Activated CD4-positive, alpha-beta T cell treated with anti-CD3 and anti-CD28 coated beads for 36 hours (primary cell): ENCODE measurements at regions not wholly inside any gene's neighbourhood (a gene's known extent, or its start where the extent isn't known, plus 50 kb on each side); places are given as distances from the start of the nearest gene placed in this dataset.
"Not testable (repeated sequence)": the region's sequence is repeated elsewhere in the genome, so short reads cannot be mapped to it uniquely, and the experiment has no call there.

Source experiments
- ATAC-seq: fragments of 200-7000 bp; cut with Tn5 transposase; one replicate; pipeline ENCODE4 v1.10.0; 2021; ENCODE audit warnings: mild to moderate bottlenecking, moderate library complexity
- CTCF ChIA-PET: fragments of 350-600 bp; sonication (Branson Sonifier 250); formaldehyde crosslinking; loops from one replicate; lab custom pipeline; 2021; ENCODE audit warnings: antibody characterized with exemption; lab: Charles Lee
- POLR2A ChIA-PET: fragments of 350-600 bp; sonication (Branson Sonifier 250); formaldehyde crosslinking; loops from one replicate; lab custom pipeline; 2021; ENCODE audit warnings: antibody characterized with exemption, inconsistent platforms; lab: Charles Lee
- DNase-seq: peaks from one replicate; pipeline ENCODE4 v3.0.0-alpha.2; 2020
- H3K27ac Mint-ChIP-seq: one replicate; pipeline ENCODE4 v1.8.0; 2021; ENCODE audit warnings: mixed read lengths
- H3K27me3 Mint-ChIP-seq: one replicate; pipeline ENCODE4 v1.8.0; 2021; ENCODE audit warnings: mixed read lengths
- H3K36me3 Mint-ChIP-seq: one replicate; pipeline ENCODE4 v1.8.0; 2021; ENCODE audit warnings: low read depth, mixed read lengths
- H3K4me1 Mint-ChIP-seq: one replicate; pipeline ENCODE4 v1.8.0; 2021; ENCODE audit warnings: mixed read lengths
- H3K4me3 Mint-ChIP-seq: one replicate; pipeline ENCODE4 v1.8.0; 2021; ENCODE audit warnings: mild to moderate bottlenecking, moderate library complexity, mixed read lengths
- H3K9me3 Mint-ChIP-seq: one replicate; pipeline ENCODE4 v1.8.0; 2021; ENCODE audit warnings: low read depth, mixed read lengths
- intact Hi-C, 2 experiments: fragments of 100-400 bp; cut with DNase I in 1 of 2; cut with micrococcal nuclease in 1 of 2; formaldehyde crosslinking; loops; one replicate each; pipeline versions ENCODE4 v1.14.2 to v1.15.1; 2022 to 2024; cut with DNase I, micrococcal nuclease

GRCh38 chr5:82884821-82885471 lies 192.2 kb downstream of the TMEM167A start:
- no peak for ATAC-seq
- peaks cover 28% of the 10 kb centered on the region for H3K4me1 Mint-ChIP-seq
- CTCF ChIA-PET = interaction anchor here (0.8 kb wide), 1 partner anchor 246 kb away, joined by 3 read pairs; no protein-coding TSS in a partner anchor
- H3K27me3 Mint-ChIP-seq = peaks cover 8% of the 10 kb centered on the region
- POLR2A ChIA-PET = no interaction called here
- DNase-seq = no peak
- H3K36me3 Mint-ChIP-seq = no peaks in the 10 kb centered on the region
- intact Hi-C loops = loop anchor here in 1 of 2 experiments (5.0 kb wide), 1 partner anchor 208 kb away; no protein-coding TSS in a partner anchor
- H3K27ac Mint-ChIP-seq = no peak overlapping the region
- no peak overlapping the region for H3K4me3 Mint-ChIP-seq
- H3K9me3 Mint-ChIP-seq = peaks cover 5% of the 10 kb centered on the region

- DNase-seq = no peak
- no peak for ATAC-seq
- Mint-ChIP-seq H3K27ac (no peak overlapping the region), H3K27me3 (peaks cover 5% of the 10 kb centered on the region), H3K4me3 (no peak overlapping the region), H3K9me3 (peaks cover 20% of the 10 kb centered on the region), H3K36me3 (peaks cover 2% of the 10 kb centered on the region), H3K4me1 (peaks cover 28% of the 10 kb centered on the region)
- POLR2A ChIA-PET = no interaction called here
- intact Hi-C loops = loop anchor here in 1 of 2 experiments (5.0 kb wide), 1 partner anchor 205 kb away; no protein-coding TSS in a partner anchor
- CTCF ChIA-PET = interaction anchor here (0.6 to 1.0 kb wide), 2 partner anchors 19 to 89 kb away, joined by 3 read pairs; no protein-coding TSS in a partner anchor
Measured at GRCh38 chr5:82882316-82882715, 194.9 kb downstream of the TMEM167A start.

- ATAC-seq (peak; percentile 66), DNase-seq (no peak)
- POLR2A ChIA-PET = no interaction called here
- CTCF ChIA-PET = interaction anchor here (0.6 to 1.0 kb wide), 3 partner anchors 18 to 146 kb away, joined by 3 read pairs; no protein-coding TSS in a partner anchor
- H3K4me3 Mint-ChIP-seq = no peak overlapping the region
- H3K36me3 Mint-ChIP-seq = peaks cover 2% of the 10 kb centered on the region
- peaks cover 28% of the 10 kb centered on the region for H3K4me1 Mint-ChIP-seq
- H3K27me3 Mint-ChIP-seq = peaks cover 5% of the 10 kb centered on the region
- H3K27ac Mint-ChIP-seq = peak overlapping the region; percentile 24
- intact Hi-C loops = loop anchor here in 1 of 2 experiments (5.0 kb wide), 1 partner anchor 204 kb away; no protein-coding TSS in a partner anchor
- peaks cover 20% of the 10 kb centered on the region for H3K9me3 Mint-ChIP-seq
Measured at GRCh38 chr5:82881571-82882174, 195.5 kb downstream of the TMEM167A start.

- peaks cover 15% of the 10 kb centered on the region for H3K4me1 Mint-ChIP-seq
- no peak for ATAC-seq
- H3K27me3 Mint-ChIP-seq = no peaks in the 10 kb centered on the region
- H3K27ac Mint-ChIP-seq = no peak overlapping the region
- intact Hi-C loops = no loop called here
- no peak for DNase-seq
- ChIA-PET POLR2A (no interaction called here), CTCF (no interaction called here)
- H3K9me3 Mint-ChIP-seq = peaks cover 20% of the 10 kb centered on the region
- H3K36me3 Mint-ChIP-seq = peaks cover 2% of the 10 kb centered on the region
- no peak overlapping the region for H3K4me3 Mint-ChIP-seq
Measured at GRCh38 chr5:82879089-82879488, 198.1 kb downstream of the TMEM167A start.

- Mint-ChIP-seq H3K9me3 (peaks cover 5% of the 10 kb centered on the region), H3K36me3 (no peaks in the 10 kb centered on the region), H3K27me3 (no peaks in the 10 kb centered on the region), H3K4me1 (no peaks in the 10 kb centered on the region), H3K27ac (no peak overlapping the region), H3K4me3 (no peak overlapping the region)
- CTCF ChIA-PET = no interaction called here
- ATAC-seq (no peak), DNase-seq (no peak)
- POLR2A ChIA-PET = no interaction called here
- intact Hi-C loops = no loop called here
Measured at GRCh38 chr5:82873452-82873851, 203.7 kb downstream of the TMEM167A start.

- H3K4me3 Mint-ChIP-seq, H3K9me3 Mint-ChIP-seq, DNase-seq, H3K27ac Mint-ChIP-seq, H3K4me1 Mint-ChIP-seq, POLR2A ChIA-PET, H3K27me3 Mint-ChIP-seq, CTCF ChIA-PET, ATAC-seq, intact Hi-C loops, H3K36me3 Mint-ChIP-seq: not testable (repeated sequence)
Measured at GRCh38 chr5:82872321-82873288, 204.6 kb downstream of the TMEM167A start.

- no peak for DNase-seq
- Mint-ChIP-seq H3K4me1 (no peaks in the 10 kb centered on the region), H3K9me3 (no peaks in the 10 kb centered on the region), H3K36me3 (no peaks in the 10 kb centered on the region), H3K27me3 (no peaks in the 10 kb centered on the region), H3K4me3 (no peak overlapping the region), H3K27ac (no peak overlapping the region)
- CTCF ChIA-PET = no interaction called here
- intact Hi-C loops = no loop called here
- no peak for ATAC-seq
- POLR2A ChIA-PET = no interaction called here
Measured at GRCh38 chr5:82865625-82866024, 211.6 kb downstream of the TMEM167A start.

GRCh38 chr5:82863266-82863665 lies 213.9 kb downstream of the TMEM167A start:
- H3K27me3 Mint-ChIP-seq = no peaks in the 10 kb centered on the region
- intact Hi-C loops = no loop called here
- no peak overlapping the region for H3K27ac Mint-ChIP-seq
- ATAC-seq (no peak), DNase-seq (no peak)
- H3K36me3 Mint-ChIP-seq = no peaks in the 10 kb centered on the region
- H3K4me3 Mint-ChIP-seq = no peak overlapping the region
- H3K4me1 Mint-ChIP-seq = no peaks in the 10 kb centered on the region
- no peaks in the 10 kb centered on the region for H3K9me3 Mint-ChIP-seq
- CTCF ChIA-PET = interaction anchor here (1.3 kb wide), 1 partner anchor 18 kb away, joined by 3 read pairs; no protein-coding TSS in a partner anchor
- POLR2A ChIA-PET = no interaction called here

GRCh38 chr5:82862711-82863110 lies 214.5 kb downstream of the TMEM167A start:
- CTCF ChIA-PET = interaction anchor here (1.3 kb wide), 1 partner anchor 19 kb away, joined by 3 read pairs; no protein-coding TSS in a partner anchor
- POLR2A ChIA-PET = no interaction called here
- no peaks in the 10 kb centered on the region for H3K36me3 Mint-ChIP-seq
- intact Hi-C loops = no loop called here
- H3K27ac Mint-ChIP-seq = no peak overlapping the region
- ATAC-seq (no peak), DNase-seq (no peak)
- no peaks in the 10 kb centered on the region for H3K27me3 Mint-ChIP-seq
- no peaks in the 10 kb centered on the region for H3K4me1 Mint-ChIP-seq
- no peak overlapping the region for H3K4me3 Mint-ChIP-seq
- no peaks in the 10 kb centered on the region for H3K9me3 Mint-ChIP-seq

GRCh38 chr5:82862261-82862660 lies 214.9 kb downstream of the TMEM167A start:
- Mint-ChIP-seq H3K27ac (no peak overlapping the region), H3K4me1 (no peaks in the 10 kb centered on the region), H3K27me3 (no peaks in the 10 kb centered on the region), H3K36me3 (no peaks in the 10 kb centered on the region), H3K9me3 (no peaks in the 10 kb centered on the region), H3K4me3 (no peak overlapping the region)
- intact Hi-C loops = no loop called here
- ChIA-PET POLR2A (no interaction called here), CTCF (no interaction called here)
- ATAC-seq (no peak), DNase-seq (no peak)

- no peaks in the 10 kb centered on the region for H3K27me3 Mint-ChIP-seq
- DNase-seq (no peak), ATAC-seq (no peak)
- H3K27ac Mint-ChIP-seq = no peak overlapping the region
- ChIA-PET POLR2A (no interaction called here), CTCF (no interaction called here)
- intact Hi-C loops = no loop called here
- H3K4me1 Mint-ChIP-seq = no peaks in the 10 kb centered on the region
- H3K9me3 Mint-ChIP-seq = no peaks in the 10 kb centered on the region
- no peak overlapping the region for H3K4me3 Mint-ChIP-seq
- H3K36me3 Mint-ChIP-seq = no peaks in the 10 kb centered on the region
Measured at GRCh38 chr5:82861701-82862100, 215.5 kb downstream of the TMEM167A start.
